Aorta (tissue), 5 donors: ENCODE measurements at regions not wholly inside any gene's neighbourhood (a gene's known extent, or its start where the extent isn't known, plus 50 kb on each side); places are given as distances from the start of the nearest gene placed in this dataset.
A peak's percentile ranks its signal among the peaks of the same experiment; 100 is the strongest.
"Not testable (repeated sequence)": the region's sequence is repeated elsewhere in the genome, so short reads cannot be mapped to it uniquely, and the experiment has no call there.

Source experiments
- ATAC-seq: fragments of 200-7000 bp; cut with Tn5 transposase; one replicate; pipeline ENCODE4 v1.9.1; 2022; ENCODE audit warnings: moderate library complexity; ENCODE audit not compliant: low FRiP score
- DNase-seq, 2 donors: peaks; one replicate each; pipeline ENCODE4 v3.0.0-alpha.2; 2020
- H3K27ac ChIP-seq, 2 donors: one replicate each; pipeline ENCODE4 v1.5.1; 2013; ENCODE audit warnings: low read length in 2 of 2, mild to moderate bottlenecking in 2 of 2, moderate library complexity in 2 of 2, control low read depth in 1 of 2, inconsistent platforms in 1 of 2, low read depth in 1 of 2
- H3K27me3 ChIP-seq, 2 donors: one replicate each; pipeline ENCODE4 v1.6.1; 2013; ENCODE audit warnings: control low read depth in 1 of 2, low read length in 1 of 2, mild to moderate bottlenecking in 1 of 2, moderate library complexity in 1 of 2; ENCODE audit not compliant: insufficient read depth in 2 of 2, control insufficient read depth in 1 of 2
- H3K36me3 ChIP-seq, 2 donors: one replicate each; pipeline ENCODE4 v1.6.1; 2013; ENCODE audit warnings: control low read depth in 1 of 2, low read length in 1 of 2, mild to moderate bottlenecking in 1 of 2; ENCODE audit not compliant: insufficient read depth in 2 of 2, control insufficient read depth in 1 of 2
- H3K4me1 ChIP-seq, 2 donors: one replicate each; pipeline ENCODE4 v1.6.1; 2013; ENCODE audit warnings: low read length in 2 of 2, control low read depth in 1 of 2, mild to moderate bottlenecking in 1 of 2, moderate library complexity in 1 of 2; ENCODE audit not compliant: insufficient read depth in 2 of 2, control insufficient read depth in 1 of 2
- H3K4me3 ChIP-seq, 2 donors: one replicate each; pipeline ENCODE4 v1.5.1; 2013; ENCODE audit warnings: low read length in 2 of 2, control low read depth in 1 of 2, mild to moderate bottlenecking in 1 of 2
- H3K9me3 ChIP-seq: one replicate; pipeline ENCODE4 v1.6.1; 2013; ENCODE audit warnings: mild to moderate bottlenecking, low read length; ENCODE audit not compliant: control insufficient read depth
- WGBS, 2 donors: extraction: QIAGEN DNeasy Blood & Tissue Kit; methylation state at CpG; one replicate each; pipeline ENCODE4 v1.1.7; 2013; 5-methylcytosine and 5-hydroxymethylcytosine counted together
- intact Hi-C, 2 donors: fragments of 100-400 bp; cut with DNase I; formaldehyde crosslinking; loops; one replicate each; pipeline versions ENCODE4 v1.14.2 to v1.15.0; 2022
- donor health status: healthy with polysubstance abuse.
- donor health status: Bipolar disorder and iron deficiency.
- donor health status: DM: no; HTN: no; CAD: no.
- donor health status: DM: no; HTN: no; CAD: no.
- donor health status: DM: yes; HTN: yes; CAD: no.

DNA sequence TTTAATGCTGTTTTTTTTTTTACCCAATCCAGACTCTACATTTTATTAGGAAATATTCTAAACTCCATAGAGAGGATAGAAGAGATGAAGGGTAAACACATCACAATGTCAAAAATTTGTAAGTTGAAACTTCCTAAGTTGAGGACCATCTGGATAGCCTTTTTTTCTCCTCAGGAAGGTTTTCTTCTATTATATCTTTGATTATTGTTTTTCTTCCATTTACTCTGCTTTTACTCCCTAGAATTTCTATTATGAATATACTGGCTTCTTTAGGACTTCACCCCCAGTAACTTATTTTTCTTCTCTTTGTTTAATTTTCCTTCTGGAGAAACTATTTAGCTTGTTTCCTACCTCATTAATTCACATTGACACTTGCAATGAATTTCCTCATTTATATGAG is 71.2 kb upstream of the SLIT2 start:
- Histone ChIP-seq H3K27ac (no peak overlapping the region), H3K9me3 (peaks cover 2% of the 10 kb centered on the region), H3K27me3 (no peaks in the 10 kb centered on the region), H3K4me3 (no peak overlapping the region), H3K4me1 (no peaks in the 10 kb centered on the region), H3K36me3 (no peaks in the 10 kb centered on the region)
- DNase-seq, result no peak
- intact Hi-C loops, result no loop called here
- no peak for ATAC-seq

GRCh38 chr4:20178902-20179576 is 72.7 kb upstream of the SLIT2 start:
- H3K9me3 ChIP-seq, result peaks cover 2% of the 10 kb centered on the region
- ATAC-seq (no peak), DNase-seq (peak in 1 of 2 donors; percentile 64)
- H3K36me3 ChIP-seq, result no peaks in the 10 kb centered on the region
- no peaks in the 10 kb centered on the region for H3K27me3 ChIP-seq
- intact Hi-C loops, result no loop called here
- WGBS, 2 donors, result 96 to 98% methylated on average over 23 to 24 of the region's 24 CpGs
- H3K4me3 ChIP-seq, result no peak overlapping the region
- H3K4me1 ChIP-seq, result no peaks in the 10 kb centered on the region
- no peak overlapping the region for H3K27ac ChIP-seq

DNA sequence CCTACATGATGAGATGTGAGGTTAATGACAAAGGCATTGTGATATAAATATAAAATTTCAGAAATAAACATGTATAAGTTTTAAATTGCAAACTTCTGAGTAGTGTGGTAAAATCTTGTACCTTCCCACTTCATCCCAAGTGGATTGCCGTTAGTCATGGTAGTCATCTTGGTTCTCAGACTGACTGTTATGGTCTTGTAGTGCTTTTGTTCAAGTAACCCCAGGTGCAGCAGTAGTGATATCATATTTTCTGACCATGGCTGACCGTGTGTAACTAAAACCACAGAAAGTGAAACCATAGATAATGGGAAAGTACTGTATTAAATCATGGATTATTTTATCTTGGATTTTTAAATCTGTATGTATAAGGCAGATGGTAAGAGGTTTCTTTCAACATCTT is 74.8 kb upstream of the SLIT2 start:
- no peaks in the 10 kb centered on the region for H3K4me1 ChIP-seq
- intact Hi-C loops, result no loop called here
- H3K27ac ChIP-seq, result no peak overlapping the region
- DNase-seq, result no peak
- H3K36me3 ChIP-seq, result no peaks in the 10 kb centered on the region
- peaks cover 2% of the 10 kb centered on the region for H3K9me3 ChIP-seq
- ATAC-seq, result no peak
- H3K27me3 ChIP-seq, result no peaks in the 10 kb centered on the region
- WGBS, 2 donors, result 85 to 86% methylated on average over 2 of the region's 2 CpGs
- H3K4me3 ChIP-seq, result no peak overlapping the region

DNA sequence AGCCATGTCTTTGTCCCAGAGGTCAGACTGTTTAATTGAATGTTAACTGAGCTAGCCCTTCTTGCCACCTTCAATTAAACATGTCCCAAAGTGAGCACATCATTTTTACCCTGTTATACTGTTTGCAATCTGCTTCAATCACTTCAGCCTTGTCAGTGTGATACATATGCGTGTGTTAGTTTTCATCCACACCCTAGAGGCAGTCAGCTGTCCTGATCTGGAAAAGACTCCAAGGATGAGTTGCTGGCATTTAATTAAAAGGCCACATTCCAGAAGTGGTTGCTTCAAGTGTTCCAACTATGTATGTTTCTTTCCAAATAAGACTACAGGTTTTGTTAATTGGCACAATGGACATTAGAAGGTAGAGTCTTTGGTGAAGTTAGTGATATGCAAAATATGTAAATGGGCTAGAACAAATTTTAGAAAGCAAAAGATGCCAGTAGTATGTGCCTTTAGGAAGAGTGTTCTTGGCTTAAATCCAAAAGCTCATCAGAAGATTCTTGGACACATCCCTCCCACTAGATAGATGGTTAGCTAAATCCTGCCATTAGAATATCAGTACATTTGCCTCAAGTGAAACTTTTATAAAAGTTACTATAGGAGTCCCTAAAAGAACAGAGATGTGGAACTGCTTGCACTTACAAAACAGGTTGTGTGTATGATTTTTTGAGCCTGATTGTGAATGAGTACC is 79.5 kb upstream of the SLIT2 start:
- Histone ChIP-seq H3K36me3 (no peaks in the 10 kb centered on the region), H3K27ac (no peak overlapping the region), H3K4me3 (no peak overlapping the region), H3K4me1 (no peaks in the 10 kb centered on the region), H3K27me3 (no peaks in the 10 kb centered on the region), H3K9me3 (peaks cover 2% of the 10 kb centered on the region)
- intact Hi-C loops, result no loop called here
- WGBS, 2 donors, result 69 to 93% methylated on average over 1 of the region's 1 CpG
- ATAC-seq (no peak), DNase-seq (no peak)

DNA sequence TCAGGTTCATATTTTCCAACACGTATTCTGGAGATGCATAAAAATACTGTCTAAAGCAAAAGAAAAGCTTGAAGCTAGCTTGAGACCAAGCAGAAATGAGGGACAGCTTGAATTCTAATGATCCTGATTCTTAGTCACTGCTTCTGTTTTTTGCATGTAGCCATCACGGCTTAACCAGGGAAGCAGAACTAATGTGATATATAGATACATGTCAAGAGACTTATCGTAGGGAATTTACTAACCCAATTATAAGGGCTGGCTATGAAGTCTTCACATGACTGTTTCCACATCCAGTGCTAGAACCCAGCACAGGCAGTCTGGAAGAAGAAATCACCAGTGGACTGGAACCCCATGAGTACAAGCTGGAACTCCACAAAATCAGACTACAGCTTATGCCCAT is 85.2 kb upstream of the SLIT2 start:
- Histone ChIP-seq H3K4me1 (no peaks in the 10 kb centered on the region), H3K4me3 (no peak overlapping the region), H3K9me3 (peaks cover 2% of the 10 kb centered on the region), H3K27ac (no peak overlapping the region), H3K36me3 (no peaks in the 10 kb centered on the region), H3K27me3 (no peaks in the 10 kb centered on the region)
- WGBS, 2 donors, result 55 to 58% methylated on average over 3 of the region's 3 CpGs
- DNase-seq (no peak), ATAC-seq (no peak)
- intact Hi-C loops, result no loop called here

DNA sequence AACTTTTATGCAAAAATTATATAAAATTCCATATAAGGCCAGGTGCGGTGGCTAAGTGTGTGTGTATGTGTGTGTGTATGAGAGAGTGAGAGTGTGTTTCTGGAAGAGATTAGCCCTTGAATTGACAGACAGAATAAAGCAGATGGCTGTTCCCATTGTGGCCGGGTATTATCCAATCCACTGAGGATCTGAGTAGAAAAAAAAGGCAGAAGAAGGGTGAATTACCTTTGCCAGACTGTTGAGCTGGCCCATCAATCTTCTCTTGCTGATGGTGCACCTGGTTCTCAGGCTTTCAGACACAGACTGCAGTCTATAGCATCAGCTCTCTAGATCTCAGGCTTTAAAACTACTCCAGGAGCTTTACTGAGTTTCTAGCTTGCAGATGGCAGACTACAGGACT is 92.2 kb upstream of the SLIT2 start:
- H3K27me3 ChIP-seq, result no peaks in the 10 kb centered on the region
- 93 to 98% methylated on average over 2 of the region's 2 CpGs for WGBS, 2 donors
- H3K9me3 ChIP-seq, result peaks cover 2% of the 10 kb centered on the region
- no peaks in the 10 kb centered on the region for H3K4me1 ChIP-seq
- no peak for DNase-seq
- no peak overlapping the region for H3K27ac ChIP-seq
- no peak overlapping the region for H3K4me3 ChIP-seq
- intact Hi-C loops, result no loop called here
- H3K36me3 ChIP-seq, result no peaks in the 10 kb centered on the region
- no peak for ATAC-seq

GRCh38 chr4:20158195-20158594 is 93.5 kb upstream of the SLIT2 start:
- H3K4me3 ChIP-seq, result no peak overlapping the region
- intact Hi-C loops, result no loop called here
- ATAC-seq (no peak), DNase-seq (no peak)
- WGBS, 2 donors, result 90 to 94% methylated on average over 2 of the region's 2 CpGs
- peaks cover 2% of the 10 kb centered on the region for H3K9me3 ChIP-seq
- no peaks in the 10 kb centered on the region for H3K4me1 ChIP-seq
- H3K27me3 ChIP-seq, result no peaks in the 10 kb centered on the region
- no peak overlapping the region for H3K27ac ChIP-seq
- no peaks in the 10 kb centered on the region for H3K36me3 ChIP-seq

DNA sequence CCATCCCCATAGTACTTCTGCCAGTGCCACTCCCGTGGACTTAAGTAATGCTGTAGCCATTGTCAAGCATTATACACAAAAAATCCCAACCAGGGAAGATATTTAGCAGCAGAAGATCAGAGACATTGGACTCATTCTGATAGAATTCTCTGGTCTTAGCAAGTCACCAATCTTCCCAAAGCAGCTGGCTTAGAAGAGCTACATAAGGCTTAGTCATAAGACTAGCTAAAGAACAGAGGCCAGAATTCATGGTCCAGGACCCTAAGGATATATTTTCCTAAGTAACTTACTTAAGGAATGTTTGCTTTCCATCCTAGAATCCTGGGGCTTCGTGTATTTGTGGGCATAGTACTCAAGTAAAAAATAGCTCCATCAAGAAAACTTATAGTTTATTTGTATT is 100.3 kb upstream of the SLIT2 start:
- 58 to 63% methylated on average over 2 of the region's 2 CpGs for WGBS, 2 donors
- DNase-seq (no peak), ATAC-seq (no peak)
- intact Hi-C loops, result no loop called here
- H3K36me3 ChIP-seq, result no peaks in the 10 kb centered on the region
- no peaks in the 10 kb centered on the region for H3K9me3 ChIP-seq
- H3K27ac ChIP-seq, result no peak overlapping the region
- H3K4me3 ChIP-seq, result no peak overlapping the region
- no peaks in the 10 kb centered on the region for H3K27me3 ChIP-seq
- H3K4me1 ChIP-seq, result no peaks in the 10 kb centered on the region

- H3K4me3 ChIP-seq, intact Hi-C loops, DNase-seq, H3K36me3 ChIP-seq, H3K9me3 ChIP-seq, ATAC-seq, H3K27ac ChIP-seq, H3K27me3 ChIP-seq, H3K4me1 ChIP-seq: not testable (repeated sequence)
- WGBS, 2 donors, result 76 to 100% methylated on average over 2 to 3 of the region's 3 CpGs
Observed at GRCh38 chr4:20149143-20149542, 102.6 kb upstream of the SLIT2 start.
